ENCODE measurements at regions not wholly inside any gene's neighbourhood (a gene's known extent, or its start where the extent isn't known, plus 50 kb on each side); places are given as distances from the start of the nearest gene placed in this dataset.

- no peak for DNase-seq (ENCODE audit: low read depth)
These were observed 129.8 kb upstream of the CPM start for GRCh38 chr12:69062621-69063237.

- DNase-seq (ENCODE audit: low read depth), result no peak
These were observed 131.9 kb upstream of the CPM start for GRCh38 chr12:69064734-69065443.

DNA sequence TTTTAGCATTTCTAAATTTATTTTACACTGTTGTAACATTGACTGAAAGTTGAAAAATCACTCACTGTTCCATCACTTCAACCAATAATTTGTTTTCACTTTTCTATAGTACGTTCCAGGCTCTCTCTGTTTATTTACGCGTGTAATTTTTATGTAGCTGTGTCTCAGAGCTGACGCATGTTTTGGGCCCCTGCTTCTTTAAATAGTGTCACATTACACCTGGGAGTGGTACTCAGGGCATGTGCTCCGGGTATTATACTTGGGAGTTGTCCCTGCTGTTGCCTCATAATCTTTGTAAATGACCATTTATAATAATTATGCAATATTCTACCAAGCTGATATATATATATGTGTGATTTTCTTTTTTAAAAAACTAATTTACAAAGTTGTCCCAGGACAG lies 132.8 kb upstream of the CPM start:
- DNase-seq (ENCODE audit: low read depth), result no peak

GRCh38 chr12:69066492-69067373 lies 133.8 kb upstream of the CPM start:
- DNase-seq (ENCODE audit: low read depth), result no peak

- no peak for DNase-seq (ENCODE audit: low read depth)
These were observed 134.7 kb upstream of the CPM start for GRCh38 chr12:69067713-69068112.

DNA sequence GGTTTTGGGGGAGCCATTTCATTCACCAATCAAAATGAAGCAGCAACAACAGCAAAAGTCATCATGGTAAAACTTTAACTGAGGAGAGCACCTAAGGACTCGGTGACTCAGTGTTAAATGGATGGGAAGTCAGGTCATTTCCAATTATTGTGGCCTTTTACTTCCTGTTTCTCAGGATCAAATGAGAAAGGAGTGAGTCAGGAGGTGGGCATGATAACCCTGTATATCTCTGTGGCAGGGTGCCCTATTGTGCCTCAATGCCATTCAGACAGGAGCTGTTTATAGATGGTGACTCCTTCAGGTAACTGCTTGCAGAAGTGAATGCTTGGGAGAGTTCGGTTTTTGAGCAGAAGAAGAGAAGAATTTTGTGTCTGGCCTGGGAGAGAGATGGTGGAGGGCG lies 135.5 kb upstream of the CPM start:
- peak; percentile 87 for DNase-seq (ENCODE audit: low read depth)

DNA sequence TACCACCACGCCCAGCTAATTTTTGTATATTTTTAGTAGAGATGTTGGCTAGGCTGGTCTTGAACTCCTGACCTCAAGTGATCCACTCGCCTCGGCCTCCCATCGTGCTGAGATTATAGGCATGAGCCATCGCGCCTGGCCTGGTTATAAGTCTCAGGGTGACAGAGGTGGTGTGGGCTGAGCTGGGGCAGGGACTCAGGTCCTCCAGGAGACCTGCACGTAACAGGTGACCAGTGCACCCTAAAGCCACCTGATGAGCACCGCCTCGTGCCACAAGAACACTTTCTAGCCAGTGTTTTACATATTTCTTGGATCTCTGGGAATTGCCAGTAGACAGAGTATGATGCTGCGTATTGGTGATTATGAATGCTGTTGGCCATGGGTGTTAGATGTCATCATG lies 136.5 kb upstream of the CPM start:
- DNase-seq (ENCODE audit: low read depth), result no peak

- DNase-seq (ENCODE audit: low read depth), result peak; percentile 74
These were observed 137.5 kb upstream of the CPM start for GRCh38 chr12:69070319-69071090.

DNA sequence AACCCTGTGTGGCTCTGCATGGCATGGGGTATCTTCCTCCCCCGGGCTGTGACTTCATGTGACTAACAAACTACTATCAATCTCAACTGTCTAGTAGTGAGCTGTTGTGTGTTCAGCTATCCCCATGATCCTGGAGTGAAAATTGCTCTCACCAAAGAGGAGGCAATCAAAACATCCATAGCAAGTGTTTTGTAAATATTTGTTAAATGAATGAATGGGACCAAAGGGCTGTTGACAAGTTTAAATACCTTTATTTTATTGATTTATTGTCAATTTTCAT lies 138.1 kb upstream of the CPM start:
- no peak for DNase-seq (ENCODE audit: low read depth)

DNA sequence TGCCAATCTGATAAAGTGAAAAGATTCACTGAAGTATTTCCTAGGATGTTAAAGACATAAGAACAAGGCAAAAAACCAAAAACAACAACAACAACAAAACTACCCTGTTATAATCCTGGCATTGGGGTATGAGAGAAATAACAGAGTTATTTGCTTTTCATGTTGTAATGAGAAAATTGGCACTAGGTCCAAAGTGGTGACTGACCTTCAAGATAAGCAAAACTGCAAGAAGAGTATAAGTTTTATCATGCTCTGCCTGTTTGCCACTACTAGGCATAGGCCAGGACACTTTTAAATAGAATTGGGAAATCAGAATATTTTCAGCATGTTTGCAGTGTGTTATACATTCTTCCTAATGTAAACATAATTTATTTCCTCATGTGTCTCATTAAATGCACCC lies 140.1 kb upstream of the CPM start:
- DNase-seq (ENCODE audit: low read depth), result no peak

GRCh38 chr12:69074556-69075349 lies 141.8 kb upstream of the CPM start:
- no peak for DNase-seq (ENCODE audit: low read depth)

- DNase-seq (ENCODE audit: low read depth), result no peak
These were observed 150.7 kb upstream of the CPM start for GRCh38 chr12:69083689-69084088.

DNA sequence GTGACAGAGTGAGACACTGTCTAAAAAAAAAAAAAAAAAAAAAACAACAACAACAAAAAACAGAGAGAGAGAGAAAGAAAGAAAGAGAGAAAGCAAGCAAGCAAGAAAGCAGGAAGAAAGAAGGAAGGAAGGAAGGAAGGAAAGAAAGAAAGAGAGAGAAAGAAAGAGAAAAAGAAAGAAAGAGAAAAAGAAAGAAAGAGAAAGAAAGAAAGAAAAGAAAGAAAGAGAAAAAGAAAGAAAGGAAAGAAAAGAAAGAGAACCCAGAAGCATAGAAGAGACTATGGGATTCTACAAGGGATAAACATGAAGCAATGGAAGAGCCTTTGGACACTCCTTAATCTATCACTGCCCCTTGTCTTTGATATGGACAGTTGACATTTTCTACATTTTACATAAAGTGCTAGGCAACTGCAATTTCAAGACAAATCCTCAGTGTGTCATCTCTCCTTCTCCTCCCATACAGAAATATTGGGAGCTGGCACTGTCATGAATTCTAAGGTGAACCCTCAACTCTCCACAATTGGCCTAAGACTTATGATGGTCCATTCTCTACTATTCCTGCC lies 151.9 kb upstream of the CPM start:
- no peak for DNase-seq (ENCODE audit: low read depth)

- no peak for DNase-seq (ENCODE audit: low read depth)
These were observed 152.9 kb upstream of the CPM start for GRCh38 chr12:69085852-69086251.

- no peak for DNase-seq (ENCODE audit: low read depth)
These were observed 151.4 kb upstream of the CPSF6 start for GRCh38 chr12:69087986-69088385.

DNA sequence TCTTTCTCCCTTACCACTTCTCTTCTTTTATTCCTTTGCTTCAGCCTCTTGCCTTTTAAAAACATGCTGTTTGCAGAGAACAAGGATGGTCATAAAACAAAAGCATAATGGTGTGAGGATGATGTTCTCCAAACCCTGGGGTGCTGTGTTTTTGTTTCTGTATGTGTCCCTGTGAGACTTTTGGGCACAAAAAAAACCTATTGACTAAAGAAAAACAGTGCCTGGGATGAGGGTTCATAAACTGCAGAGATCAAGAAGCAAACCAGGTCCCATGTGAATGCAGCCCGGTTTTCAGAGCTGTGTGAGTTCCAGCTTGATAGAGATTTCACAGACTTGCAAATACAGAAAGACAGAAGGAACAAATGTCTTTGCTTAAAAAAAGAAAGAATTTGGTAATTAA lies 148.6 kb upstream of the CPSF6 start:
- DNase-seq (ENCODE audit: low read depth), result no peak

DNA sequence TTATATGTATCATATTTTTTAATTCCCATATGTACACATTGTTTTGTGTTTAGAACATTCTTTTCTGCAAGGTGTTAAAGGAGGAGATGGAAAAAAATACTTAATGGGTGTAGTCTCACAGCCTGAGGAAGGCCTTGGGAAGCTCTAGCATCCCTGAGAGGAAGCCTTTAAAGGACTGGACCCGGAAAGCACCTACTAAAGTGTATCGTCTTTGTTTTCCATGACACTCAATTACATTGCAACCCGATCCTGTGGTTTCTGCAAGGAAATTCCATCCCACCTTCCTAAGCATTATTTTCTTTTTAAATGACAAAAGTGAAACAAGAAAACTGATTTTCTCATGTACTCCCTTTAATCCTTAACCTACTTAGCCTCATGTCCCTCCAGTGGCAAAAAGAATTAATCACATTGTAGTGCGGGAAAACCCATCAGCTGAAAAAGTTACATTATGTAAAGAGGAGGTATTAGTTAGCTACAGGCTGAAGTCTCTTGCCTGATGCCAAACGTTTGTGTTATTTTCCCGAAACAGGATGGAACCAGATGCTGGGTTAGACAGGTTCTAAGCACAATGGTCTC lies 147.8 kb upstream of the CPSF6 start:
- DNase-seq (ENCODE audit: low read depth), result no peak

GRCh38 chr12:69092137-69092536 lies 147.2 kb upstream of the CPSF6 start:
- no peak for DNase-seq (ENCODE audit: low read depth)

DNA sequence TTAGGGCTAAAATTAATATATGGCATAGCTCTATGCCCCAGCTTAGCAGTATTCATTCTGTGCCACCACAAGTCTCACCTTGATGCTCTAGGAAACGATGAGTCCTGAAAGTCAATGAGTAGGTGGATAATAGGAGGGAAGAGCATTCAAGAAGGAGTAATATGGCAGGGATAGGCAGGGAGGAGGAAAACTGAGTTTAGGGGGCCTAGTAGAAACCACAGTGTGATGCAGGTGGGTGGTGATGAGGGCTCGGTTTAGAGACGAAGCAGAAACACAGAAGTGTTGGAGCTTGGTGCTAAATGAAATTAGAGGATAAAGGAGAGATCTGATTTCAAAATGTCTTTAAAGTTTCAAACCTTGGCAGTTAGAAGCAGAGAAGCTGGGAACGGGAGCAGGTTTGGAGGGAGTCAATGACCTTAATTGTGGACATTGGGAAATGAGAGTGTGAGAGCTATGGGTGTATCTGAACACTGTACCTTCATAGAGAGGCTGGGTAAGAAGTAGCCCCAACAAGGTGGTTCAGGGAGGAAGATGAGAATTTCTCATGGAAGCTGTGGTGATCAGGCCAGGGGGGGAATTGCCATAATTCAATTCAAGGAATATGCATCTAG lies 144.7 kb upstream of the CPSF6 start:
- DNase-seq (ENCODE audit: low read depth), result no peak

DNA sequence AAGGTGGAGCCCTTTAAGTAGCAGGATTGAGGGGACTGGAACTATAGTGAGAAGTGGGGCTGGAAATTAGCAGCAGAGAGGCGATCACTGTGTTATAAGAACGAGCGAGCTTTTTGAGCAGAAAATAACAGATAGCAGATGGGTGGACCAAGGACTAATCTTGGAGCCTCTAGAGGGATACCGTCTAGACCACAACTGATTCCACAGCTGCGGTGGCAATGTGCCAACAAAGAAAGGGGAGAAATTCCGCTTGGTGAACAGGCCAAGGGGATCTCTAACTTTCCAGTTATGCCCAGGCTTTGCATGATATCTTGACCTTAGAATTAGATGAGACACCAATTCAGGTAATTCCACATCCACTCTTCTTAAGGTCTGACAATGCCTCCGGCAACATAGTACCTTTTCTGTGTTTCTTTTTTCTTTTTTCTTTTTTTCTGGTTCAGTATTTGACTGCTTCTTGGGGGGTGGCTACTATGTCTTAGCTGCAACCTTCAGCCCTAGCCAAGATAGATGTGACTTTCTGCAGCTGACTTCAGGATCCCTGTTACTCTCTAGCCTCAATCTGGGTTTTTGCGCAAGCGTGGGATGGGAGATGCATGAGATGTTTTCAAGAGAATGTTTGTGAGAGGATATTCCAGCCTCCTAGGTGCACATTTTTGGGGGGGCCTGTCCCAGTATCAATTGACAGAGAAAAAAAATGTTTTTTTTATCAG lies 143.4 kb upstream of the CPSF6 start:
- peak; percentile 21 for DNase-seq (ENCODE audit: low read depth)
